ENCODE measurements at regions not wholly inside any gene's neighbourhood (a gene's known extent, or its start where the extent isn't known, plus 50 kb on each side); places are given as distances from the start of the nearest gene placed in this dataset.

- no peak for TF ChIP-seq CTCF (IDR thresholded peaks at IDR 0.05; ENCODE audit: poor library complexity)
- TF ChIP-seq EZH2phosphoT487 (IDR thresholded peaks at IDR 0.05; ENCODE audit: low read depth, severe bottlenecking, unreplicated experiment) = no peak
- no peak for TF ChIP-seq EZH2 (IDR thresholded peaks at IDR 0.05; ENCODE audit: borderline replicate concordance)
Measured at GRCh38 chr1:193539731-193540459, 353.5 kb upstream of the B3GALT2 start.
